Natural killer cell (primary cell): ENCODE measurements at regions not wholly inside any gene's neighbourhood (a gene's known extent, or its start where the extent isn't known, plus 50 kb on each side); places are given as distances from the start of the nearest gene placed in this dataset.

Experiments used
- ATAC-seq, 3 donors: fragments of 150-1000 bp in 2 of 3; fragments of 200-7000 bp in 1 of 3; cut with Tn5 transposase; 1 replicate in 1 of 3; 2 replicates in 2 of 3; pipeline ENCODE4 v1.10.0; 2021; ENCODE audit warnings: mild to moderate bottlenecking in 2 of 3, moderate library complexity in 2 of 3
- DNase-seq, 2 donors: peaks; one replicate each; pipeline versions ENCODE4 v3.0.0 to v3.0.0-alpha.2; 2013 to 2021; ENCODE audit warnings: mixed read lengths in 1 of 2
- H3K27ac ChIP-seq: one replicate; pipeline ENCODE4 v1.5.1; 2013; ENCODE audit warnings: mild to moderate bottlenecking, low read length
- H3K27me3 ChIP-seq: one replicate; pipeline ENCODE4 v1.6.1; 2013; ENCODE audit warnings: low read length; ENCODE audit not compliant: control insufficient read depth, insufficient read depth
- H3K36me3 ChIP-seq: one replicate; pipeline ENCODE4 v1.6.1; 2013; ENCODE audit warnings: low read length; ENCODE audit not compliant: control insufficient read depth, insufficient read depth
- H3K4me1 ChIP-seq: one replicate; pipeline ENCODE4 v1.6.1; 2013; ENCODE audit warnings: low read length; ENCODE audit not compliant: control insufficient read depth, insufficient read depth
- H3K4me3 ChIP-seq: one replicate; pipeline ENCODE4 v1.5.1; 2013; ENCODE audit warnings: low read length
- H3K9me3 ChIP-seq: one replicate; pipeline ENCODE4 v1.6.1; 2013; ENCODE audit warnings: low read length; ENCODE audit not compliant: control insufficient read depth, insufficient read depth
- H3K27ac Mint-ChIP-seq, 2 donors: one replicate each; pipeline ENCODE4 v1.8.0; 2022; ENCODE audit warnings: mild to moderate bottlenecking in 2 of 2, mixed read lengths in 2 of 2, moderate library complexity in 1 of 2
- H3K27me3 Mint-ChIP-seq, 2 donors: one replicate each; pipeline ENCODE4 v1.8.0; 2022; ENCODE audit warnings: low read depth in 2 of 2, mixed read lengths in 2 of 2
- H3K36me3 Mint-ChIP-seq: one replicate; pipeline ENCODE4 v1.8.0; 2022; ENCODE audit warnings: mixed read lengths
- H3K4me1 Mint-ChIP-seq, 2 donors: one replicate each; pipeline ENCODE4 v1.8.0; 2022; ENCODE audit warnings: mixed read lengths in 2 of 2
- H3K4me3 Mint-ChIP-seq: one replicate; pipeline ENCODE4 v1.8.0; 2022; ENCODE audit warnings: mild to moderate bottlenecking, moderate library complexity, mixed read lengths
- H3K9me3 Mint-ChIP-seq, 2 donors: one replicate each; pipeline ENCODE4 v1.8.0; 2022; ENCODE audit warnings: mixed read lengths in 2 of 2
- WGBS: methylation state at CpG from one replicate; pipeline ENCODE4 v1.1.7; 2013; ENCODE audit warnings: missing lambda C conversion rate; ENCODE audit not compliant: insufficient coverage; 5-methylcytosine and 5-hydroxymethylcytosine counted together
- intact Hi-C: fragments of 100-400 bp; cut with micrococcal nuclease; formaldehyde crosslinking; loops from one replicate; pipeline ENCODE4 v1.14.2; 2022
- TF ChIP-seq, protein P1 (sequence below): fragments of 200-600 bp; IDR thresholded peaks from one replicate; pipeline ENCODE4 v1.8.0; 2022; ENCODE audit warnings: antibody characterized with exemption

- 61% methylated on average over 24 of the region's 24 CpGs for WGBS
- DNase-seq, result no peak
- Mint-ChIP-seq H3K4me3 (no peak overlapping the region), H3K27ac (no peak overlapping the region), H3K9me3 (peaks cover 0 to 5% of the 10 kb centered on the region in 2 donors), H3K27me3 (peaks cover 8 to 9% of the 10 kb centered on the region in 2 donors), H3K36me3 (no peaks in the 10 kb centered on the region), H3K4me1 (no peaks in the 10 kb centered on the region)
- TF ChIP-seq, protein P1, sequence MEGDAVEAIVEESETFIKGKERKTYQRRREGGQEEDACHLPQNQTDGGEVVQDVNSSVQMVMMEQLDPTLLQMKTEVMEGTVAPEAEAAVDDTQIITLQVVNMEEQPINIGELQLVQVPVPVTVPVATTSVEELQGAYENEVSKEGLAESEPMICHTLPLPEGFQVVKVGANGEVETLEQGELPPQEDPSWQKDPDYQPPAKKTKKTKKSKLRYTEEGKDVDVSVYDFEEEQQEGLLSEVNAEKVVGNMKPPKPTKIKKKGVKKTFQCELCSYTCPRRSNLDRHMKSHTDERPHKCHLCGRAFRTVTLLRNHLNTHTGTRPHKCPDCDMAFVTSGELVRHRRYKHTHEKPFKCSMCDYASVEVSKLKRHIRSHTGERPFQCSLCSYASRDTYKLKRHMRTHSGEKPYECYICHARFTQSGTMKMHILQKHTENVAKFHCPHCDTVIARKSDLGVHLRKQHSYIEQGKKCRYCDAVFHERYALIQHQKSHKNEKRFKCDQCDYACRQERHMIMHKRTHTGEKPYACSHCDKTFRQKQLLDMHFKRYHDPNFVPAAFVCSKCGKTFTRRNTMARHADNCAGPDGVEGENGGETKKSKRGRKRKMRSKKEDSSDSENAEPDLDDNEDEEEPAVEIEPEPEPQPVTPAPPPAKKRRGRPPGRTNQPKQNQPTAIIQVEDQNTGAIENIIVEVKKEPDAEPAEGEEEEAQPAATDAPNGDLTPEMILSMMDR, result no peak
- H3K4me3 ChIP-seq, result no peak overlapping the region
- H3K36me3 ChIP-seq, result no peaks in the 10 kb centered on the region
- no peak overlapping the region for H3K27ac ChIP-seq
- no peaks in the 10 kb centered on the region for H3K27me3 ChIP-seq
- no peak for ATAC-seq
- no peaks in the 10 kb centered on the region for H3K9me3 ChIP-seq
- H3K4me1 ChIP-seq, result no peaks in the 10 kb centered on the region
- intact Hi-C loops, result no loop called here
These were observed 274.7 kb upstream of the SKOR2 start for GRCh38 chr18:47526147-47526546.

DNA sequence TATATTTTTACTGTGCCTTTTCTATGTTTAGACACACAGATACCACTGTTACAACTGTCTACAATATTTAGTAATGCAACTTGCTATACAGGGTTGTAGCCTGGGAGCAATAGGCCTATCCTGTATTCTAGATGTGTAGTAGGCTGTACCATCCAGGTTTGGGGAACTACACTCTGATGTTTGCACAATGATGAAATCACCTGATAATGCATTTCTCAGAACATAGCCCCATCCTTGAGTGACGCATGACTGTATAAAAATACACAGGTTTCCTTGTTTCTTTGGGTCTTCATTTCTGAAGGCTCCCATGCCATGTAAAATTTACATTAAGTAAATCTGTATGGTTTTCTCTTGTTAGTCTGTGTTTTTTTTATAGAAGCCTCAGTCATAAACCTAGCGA, 270.9 kb upstream of the SKOR2 start:
- H3K9me3 Mint-ChIP-seq, result peaks cover 0 to 5% of the 10 kb centered on the region in 2 donors
- 100% methylated on average over 1 of the region's 2 CpGs for WGBS
- no peaks in the 10 kb centered on the region for H3K36me3 Mint-ChIP-seq
- no peak for ATAC-seq
- H3K27me3 Mint-ChIP-seq, result peaks cover 0 to 5% of the 10 kb centered on the region in 2 donors
- H3K4me3 Mint-ChIP-seq, result no peak overlapping the region
- H3K27ac Mint-ChIP-seq, result no peak overlapping the region
- DNase-seq, result no peak
- Histone ChIP-seq H3K27ac (no peak overlapping the region), H3K4me1 (no peaks in the 10 kb centered on the region), H3K36me3 (no peaks in the 10 kb centered on the region), H3K27me3 (no peaks in the 10 kb centered on the region), H3K9me3 (no peaks in the 10 kb centered on the region), H3K4me3 (no peak overlapping the region)
- intact Hi-C loops, result no loop called here
- TF ChIP-seq, protein P1, result no peak
- H3K4me1 Mint-ChIP-seq, result no peaks in the 10 kb centered on the region

- H3K4me1 ChIP-seq, result no peaks in the 10 kb centered on the region
- Mint-ChIP-seq H3K4me1 (no peaks in the 10 kb centered on the region), H3K27ac (no peak overlapping the region), H3K36me3 (no peaks in the 10 kb centered on the region), H3K9me3 (peaks cover 0 to 3% of the 10 kb centered on the region in 2 donors), H3K4me3 (no peak overlapping the region), H3K27me3 (no peaks in the 10 kb centered on the region)
- TF ChIP-seq, protein P1, result no peak
- ATAC-seq (no peak), DNase-seq (no peak)
- H3K27me3 ChIP-seq, result no peaks in the 10 kb centered on the region
- WGBS, result 74% methylated on average over 7 of the region's 9 CpGs
- no peak overlapping the region for H3K4me3 ChIP-seq
- no peaks in the 10 kb centered on the region for H3K36me3 ChIP-seq
- no peak overlapping the region for H3K27ac ChIP-seq
- no peaks in the 10 kb centered on the region for H3K9me3 ChIP-seq
- intact Hi-C loops, result no loop called here
These were observed 268.8 kb upstream of the SKOR2 start for GRCh38 chr18:47520263-47520662.

DNA sequence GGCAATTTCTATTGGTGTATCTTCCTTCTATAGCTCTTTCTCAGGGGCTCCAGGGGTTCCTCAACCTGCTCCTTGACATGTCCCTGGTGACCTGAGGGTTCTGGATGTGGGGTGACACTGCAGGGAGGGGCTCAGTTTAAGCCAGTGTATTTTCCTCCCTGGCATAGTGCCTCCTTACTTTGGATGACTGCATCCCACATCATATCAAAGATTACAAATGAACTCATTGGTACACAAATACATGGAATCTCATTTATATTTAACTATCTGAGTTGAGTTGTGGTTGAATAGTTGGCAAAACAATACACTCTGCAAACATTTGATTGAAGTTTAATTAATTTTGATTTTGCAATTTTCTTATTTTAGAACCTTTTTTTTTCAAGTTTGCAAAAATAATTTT, 268.2 kb upstream of the SKOR2 start:
- TF ChIP-seq, protein P1, result no peak
- H3K9me3 Mint-ChIP-seq, result peaks cover 0 to 3% of the 10 kb centered on the region in 2 donors
- H3K4me3 Mint-ChIP-seq, result no peak overlapping the region
- H3K36me3 ChIP-seq, result no peaks in the 10 kb centered on the region
- intact Hi-C loops, result no loop called here
- no peak overlapping the region for H3K27ac Mint-ChIP-seq
- no peaks in the 10 kb centered on the region for H3K4me1 ChIP-seq
- ATAC-seq, result no peak
- no peak for DNase-seq
- no peaks in the 10 kb centered on the region for H3K27me3 ChIP-seq
- no peak overlapping the region for H3K27ac ChIP-seq
- no peaks in the 10 kb centered on the region for H3K4me1 Mint-ChIP-seq
- no peaks in the 10 kb centered on the region for H3K27me3 Mint-ChIP-seq
- H3K4me3 ChIP-seq, result no peak overlapping the region
- H3K36me3 Mint-ChIP-seq, result no peaks in the 10 kb centered on the region
- no peaks in the 10 kb centered on the region for H3K9me3 ChIP-seq
